H1 (cell line): ENCODE measurements at regions not wholly inside any gene's neighbourhood (a gene's known extent, or its start where the extent isn't known, plus 50 kb on each side); places are given as distances from the start of the nearest gene placed in this dataset.
A peak's percentile ranks its signal among the peaks of the same experiment; 100 is the strongest.

Experiments used
- CTCF ChIA-PET: fragments of 300-600 bp; sonication (Branson Sonifier 250); formaldehyde crosslinking; loops from one replicate; lab custom pipeline; 2021; ENCODE audit not compliant: partially characterized antibody; lab: Charles Lee
- POLR2A ChIA-PET: fragments of 300-600 bp; sonication (Branson Sonifier 250); formaldehyde crosslinking; loops from one replicate; lab custom pipeline; 2021; ENCODE audit warnings: inconsistent platforms; ENCODE audit not compliant: partially characterized antibody; lab: Charles Lee
- DNase-seq, 2 experiments: peaks; one replicate each; pipeline versions ENCODE4 v3.0.0 to v3.0.0-alpha.2; 2010 to 2022; ENCODE audit warnings: low spot score in 2 of 2, low read depth in 1 of 2, mixed read lengths in 1 of 2
- FAIRE-seq: peaks from 2 replicates; lab custom pipeline; 2011; peaks lifted over from hg19 to GRCh38; lab: Jason Lieb, UNC
- H2AFZ ChIP-seq: 2 replicates; pipeline ENCODE4 v1.8.1; 2012; ENCODE audit warnings: low read length, inconsistent platforms
- H2AK5ac ChIP-seq: 2 replicates; pipeline ENCODE4 v1.6.1; 2013; ENCODE audit warnings: low read depth, low read length
- H2BK120ac ChIP-seq: replicated peaks from 2 replicates; pipeline ENCODE3; 2013; ENCODE audit warnings: low read depth, low read length, inconsistent platforms
- H2BK12ac ChIP-seq: 2 replicates; pipeline ENCODE4 v1.6.1; 2013; ENCODE audit warnings: low read depth, low read length
- H2BK15ac ChIP-seq: 2 replicates; pipeline ENCODE4 v1.6.1; 2013; ENCODE audit warnings: low read length
- H2BK20ac ChIP-seq: 2 replicates; pipeline ENCODE4 v1.6.1; 2013; ENCODE audit warnings: low read length
- H2BK5ac ChIP-seq: 2 replicates; pipeline ENCODE4 v1.6.1; 2013; ENCODE audit warnings: low read depth, low read length
- H3K14ac ChIP-seq: 2 replicates; pipeline ENCODE4 v1.6.1; 2013; ENCODE audit warnings: inconsistent platforms; ENCODE audit not compliant: insufficient read length
- H3K18ac ChIP-seq: 2 replicates; pipeline ENCODE4 v1.6.1; 2013; ENCODE audit warnings: low read length; ENCODE audit errors: extremely low read depth
- H3K23ac ChIP-seq: 2 replicates; pipeline ENCODE4 v1.6.1; 2013; ENCODE audit warnings: inconsistent platforms; ENCODE audit not compliant: insufficient read length
- H3K23me2 ChIP-seq: 2 replicates; pipeline ENCODE4 v1.6.1; 2013; ENCODE audit warnings: low read depth, low read length
- H3K27ac ChIP-seq: 2 replicates; pipeline ENCODE4 v1.6.1; 2011; ENCODE audit warnings: low read depth, low read length, inconsistent platforms
- H3K27me3 ChIP-seq, 4 experiments: replicated peaks in 1 of 4; 1 replicate in 1 of 4; 2 replicates in 3 of 4; pipeline versions ENCODE4 v1.6.1 to v1.8.1; 2011 to 2013; ENCODE audit warnings: low read length in 3 of 4, mild to moderate bottlenecking in 3 of 4, inconsistent platforms in 2 of 4, mixed read lengths in 2 of 4, moderate library complexity in 1 of 4; ENCODE audit not compliant: control insufficient read depth in 3 of 4, insufficient read depth in 3 of 4; ENCODE audit errors: extremely low read depth in 1 of 4
- H3K36me3 ChIP-seq, 4 experiments: 2 replicates each; pipeline versions ENCODE4 v1.6.1 to v1.8.1; 2011 to 2013; ENCODE audit warnings: mild to moderate bottlenecking in 4 of 4, low read length in 3 of 4, moderate library complexity in 2 of 4, control low read depth in 1 of 4, inconsistent platforms in 1 of 4; ENCODE audit not compliant: insufficient read depth in 4 of 4, control insufficient read depth in 2 of 4
- H3K4ac ChIP-seq: replicated peaks from 2 replicates; pipeline ENCODE3; 2013; ENCODE audit warnings: low read length, low read depth, mixed read lengths, inconsistent platforms; ENCODE audit not compliant: insufficient read length
- H3K4me1 ChIP-seq, 4 experiments: replicated peaks in 1 of 4; 1 replicate in 1 of 4; 2 replicates in 3 of 4; pipeline versions ENCODE4 v1.6.1 to v1.8.1; 2011 to 2013; ENCODE audit warnings: low read length in 3 of 4, inconsistent platforms in 2 of 4, mixed read lengths in 1 of 4; ENCODE audit not compliant: insufficient read depth in 4 of 4, control insufficient read depth in 3 of 4
- H3K4me2 ChIP-seq, 2 experiments: 2 replicates each; pipeline versions ENCODE4 v1.6.1 to v1.8.1; 2011 to 2013; ENCODE audit warnings: low read depth in 2 of 2, low read length in 2 of 2, control low read depth in 1 of 2, inconsistent platforms in 1 of 2, mild to moderate bottlenecking in 1 of 2; ENCODE audit not compliant: insufficient read depth in 1 of 2
- H3K4me3 ChIP-seq, 4 experiments: fragments of 200-600, 300-600 bp in 1 of 4; sonication (generic), shearing (Covaris generic), sonication (Bioruptor Twin) in 1 of 4; 2 replicates each; pipeline versions ENCODE4 v1.5.1 to v1.8.1; 2011 to 2016; ENCODE audit warnings: low read length in 4 of 4, low read depth in 3 of 4, control low read depth in 2 of 4, inconsistent platforms in 2 of 4, mild to moderate bottlenecking in 2 of 4, mixed read lengths in 1 of 4, moderate library complexity in 1 of 4; ENCODE audit not compliant: insufficient read depth in 2 of 4; ENCODE audit errors: extremely low read depth in 1 of 4
- H3K56ac ChIP-seq: replicated peaks from 2 replicates; pipeline ENCODE3; 2013; ENCODE audit warnings: low read depth, mild to moderate bottlenecking, mixed read lengths, low read length, inconsistent platforms; ENCODE audit not compliant: insufficient read length
- H3K79me1 ChIP-seq: 2 replicates; pipeline ENCODE4 v1.6.1; 2013; ENCODE audit warnings: low read depth, low read length, control low read depth
- H3K79me2 ChIP-seq, 2 experiments: 2 replicates each; pipeline versions ENCODE4 v1.6.1 to v1.8.1; 2012 to 2013; ENCODE audit warnings: low read length in 2 of 2, mild to moderate bottlenecking in 2 of 2, inconsistent platforms in 1 of 2; ENCODE audit not compliant: insufficient read depth in 2 of 2, control insufficient read depth in 1 of 2
- H3K9ac ChIP-seq, 4 experiments: replicated peaks in 1 of 4; 1 replicate in 1 of 4; 2 replicates in 3 of 4; pipeline versions ENCODE4 v1.6.1 to v1.8.1; 2011 to 2013; ENCODE audit warnings: low read depth in 3 of 4, low read length in 3 of 4, control low read depth in 2 of 4, mild to moderate bottlenecking in 2 of 4, moderate library complexity in 2 of 4, inconsistent platforms in 1 of 4; ENCODE audit errors: extremely low read depth in 1 of 4
- H3K9me3 ChIP-seq, 2 experiments: 2 replicates each; pipeline versions ENCODE4 v1.6.1 to v1.8.1; 2012 to 2013; ENCODE audit warnings: mild to moderate bottlenecking in 2 of 2, moderate library complexity in 2 of 2, control low read depth in 1 of 2, inconsistent platforms in 1 of 2, low read depth in 1 of 2, low read length in 1 of 2, mixed read lengths in 1 of 2; ENCODE audit not compliant: insufficient read depth in 2 of 2
- H4K20me1 ChIP-seq, 2 experiments: replicated peaks in 1 of 2; 2 replicates each; pipeline versions ENCODE3 to v1.8.1; 2011 to 2013; ENCODE audit warnings: inconsistent platforms in 2 of 2, low read length in 2 of 2, mild to moderate bottlenecking in 1 of 2; ENCODE audit not compliant: insufficient read depth in 2 of 2, control insufficient read depth in 1 of 2
- H4K5ac ChIP-seq: 2 replicates; pipeline ENCODE4 v1.6.1; 2013; ENCODE audit warnings: low read length, low read depth, mixed read lengths, inconsistent platforms; ENCODE audit not compliant: insufficient read length
- H4K8ac ChIP-seq: 2 replicates; pipeline ENCODE4 v1.8.0; 2013; ENCODE audit warnings: mild to moderate bottlenecking, moderate library complexity, low read length, inconsistent platforms; ENCODE audit not compliant: insufficient read depth; ENCODE audit errors: extremely low read depth
- H4K91ac ChIP-seq: replicated peaks from 2 replicates; pipeline ENCODE3; 2013; ENCODE audit warnings: low read length, mixed read lengths, inconsistent platforms; ENCODE audit not compliant: insufficient read length
- CBX5 ChIP-seq: fragments of 300-800, 300-1000 bp; sonication (generic); IDR thresholded peaks from 2 replicates; pipeline ENCODE4 v1.7.1; 2016; ENCODE audit warnings: antibody characterized with exemption, low read length, low read depth
- CHD1 ChIP-seq: IDR thresholded peaks from 2 replicates; pipeline ENCODE4 v1.6.1; 2012; ENCODE audit warnings: low read depth, low read length, improper control_type of control experiment
- CHD2 ChIP-seq: IDR thresholded peaks from 2 replicates; pipeline ENCODE4 v1.6.1; 2012; ENCODE audit warnings: low read length, improper control_type of control experiment
- CTCF ChIP-seq, 3 experiments: IDR thresholded peaks; 1 replicate in 2 of 3; 2 replicates in 1 of 3; pipeline versions ENCODE4 v1.5.1 to v1.6.1; 2011; ENCODE audit warnings: low read length in 3 of 3, mild to moderate bottlenecking in 3 of 3, inconsistent platforms in 2 of 3, low read depth in 1 of 3, moderate library complexity in 1 of 3; ENCODE audit not compliant: insufficient read depth in 1 of 3; ENCODE audit errors: control extremely low read depth in 1 of 3
- POU5F1 ChIP-seq: IDR thresholded peaks from 2 replicates; pipeline ENCODE4 v1.6.1; 2011; ENCODE audit warnings: low read depth, mild to moderate bottlenecking, low read length, moderate library complexity
- RAD21 ChIP-seq, 2 experiments: IDR thresholded peaks in 1 of 2; conservative IDR thresholded peaks in 1 of 2; 2 replicates each; pipeline ENCODE4 v1.6.1; 2011; ENCODE audit warnings: low read depth in 2 of 2, low read length in 2 of 2, improper control_type of control experiment in 1 of 2, inconsistent platforms in 1 of 2, mild to moderate bottlenecking in 1 of 2, moderate library complexity in 1 of 2
- WGBS, 2 experiments: shearing (Covaris generic) in 1 of 2; methylation state at CpG; one replicate each; pipeline versions ENCODE4 v1.1.6 to v1.1.7; 2013 to 2015; ENCODE audit warnings: low lambda C conversion rate in 2 of 2, mixed read lengths in 2 of 2, inconsistent platforms in 1 of 2, low coverage in 1 of 2, missing lambda C conversion rate in 1 of 2; ENCODE audit not compliant: insufficient replicate concordance in 2 of 2, insufficient coverage in 1 of 2, insufficient read length in 1 of 2; ENCODE audit errors: extremely low coverage in 1 of 2, missing lambda C conversion rate in 1 of 2; 5-methylcytosine and 5-hydroxymethylcytosine counted together
- TF ChIP-seq, protein P1 (sequence below): IDR thresholded peaks from 2 replicates; pipeline ENCODE4 v1.6.1; 2012; ENCODE audit warnings: inconsistent platforms

DNA sequence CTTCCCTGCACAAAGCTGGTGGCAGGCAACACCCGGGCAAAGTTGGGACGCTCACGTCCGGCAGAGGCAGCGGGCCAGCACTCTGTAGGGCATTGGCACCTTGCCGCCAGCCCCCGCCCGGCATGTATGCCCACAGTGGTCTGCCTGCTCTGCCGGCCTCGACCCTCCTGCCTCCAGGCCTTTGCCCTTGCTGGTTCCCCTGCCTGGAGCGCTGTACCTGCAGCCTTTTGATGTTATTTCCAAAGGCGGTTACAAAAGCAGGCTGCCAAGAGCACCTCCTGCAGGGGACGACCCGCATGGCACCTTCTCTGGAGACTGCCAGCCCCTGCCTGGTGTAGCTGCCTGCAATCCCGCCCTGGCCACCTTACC is 56.5 kb upstream of the SHISAL1 start:
- POLR2A ChIA-PET, result interaction anchor here (0.7 to 1.5 kb wide), 3 partner anchors 17 to 127 kb away, joined by 3 read pairs; no protein-coding TSS in a partner anchor

More for the DNA sequence above, 56.5 kb upstream of the SHISAL1 start:
- no peak overlapping the region for H3K9ac ChIP-seq
- H3K4ac ChIP-seq, result no peak overlapping the region
- no peak overlapping the region for H4K91ac ChIP-seq
- H2BK120ac ChIP-seq, result no peak overlapping the region
- DNase-seq, result peak; percentile 31 to 92
- H3K79me1 ChIP-seq, result no peaks in the 10 kb centered on the region
- no peak overlapping the region for H3K27ac ChIP-seq
- no peak overlapping the region for H3K23ac ChIP-seq
- no peak overlapping the region for H2BK12ac ChIP-seq
- H3K14ac ChIP-seq, result no peak overlapping the region
- no peak overlapping the region for H3K4me3 ChIP-seq
- no peaks in the 10 kb centered on the region for H3K23me2 ChIP-seq
- no peaks in the 10 kb centered on the region for H3K79me2 ChIP-seq
- FAIRE-seq, result peak; percentile 45
- no peak overlapping the region for H2BK15ac ChIP-seq
- H3K36me3 ChIP-seq, result no peaks in the 10 kb centered on the region
- WGBS, 2 experiments, result 60% methylated on average over 15 of the region's 15 CpGs; no CpG with 5 or more reads in 1 of the 2 experiments
- H4K20me1 ChIP-seq, result no peaks in the 10 kb centered on the region
- H3K9me3 ChIP-seq, result peaks cover 0 to 3% of the 10 kb centered on the region in 2 experiments; a peak in 2 of 4 replicates
- H2AK5ac ChIP-seq, result no peak overlapping the region
- no peak for TF ChIP-seq CHD1
- TF ChIP-seq, protein P1, sequence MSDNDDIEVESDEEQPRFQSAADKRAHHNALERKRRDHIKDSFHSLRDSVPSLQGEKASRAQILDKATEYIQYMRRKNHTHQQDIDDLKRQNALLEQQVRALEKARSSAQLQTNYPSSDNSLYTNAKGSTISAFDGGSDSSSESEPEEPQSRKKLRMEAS, result 0 out of 2 replicates have a peak, but pooled peaks have one; percentile 28
- no peak for TF ChIP-seq CBX5
- peak; percentile 74 to 87 (median 86) for TF ChIP-seq CTCF (IDR thresholded peaks at IDR 0.05; ENCODE audit: control extremely low read depth in 1 of 3, insufficient read depth in 1 of 3, low read depth in 1 of 3, low read length in 3 of 3)
- peak; percentile 72 to 81 for TF ChIP-seq RAD21 (IDR thresholded peaks at IDR 0.05 in 1 of 2, conservative IDR thresholded peaks at IDR 0.05 in 1 of 2; ENCODE audit: low read depth in 2 of 2, low read length in 2 of 2)
- no peak for TF ChIP-seq POU5F1
- TF ChIP-seq CHD2, result no peak
- H3K4me1 ChIP-seq, result no peaks in the 10 kb centered on the region; a peak in 3 of 7 replicates
- H2BK20ac ChIP-seq, result no peak overlapping the region
- H3K27me3 ChIP-seq, result 0 out of 7 replicates have a peak, but pooled peaks cover 0 to under 1% (median 0%) of the 10 kb centered on the region in 4 experiments
- CTCF ChIA-PET, result interaction anchor here (0.6 to 7.0 kb wide), 34 partner anchors 9 to 535 kb away, joined by 3 to 59 read pairs (median 3); no protein-coding TSS in a partner anchor
- no peak overlapping the region for H3K4me2 ChIP-seq
- H4K8ac ChIP-seq, result no peak overlapping the region
- H2BK5ac ChIP-seq, result no peak overlapping the region
- H3K56ac ChIP-seq, result no peak overlapping the region
- no peak overlapping the region for H2AFZ ChIP-seq
- H3K18ac ChIP-seq, result no peak overlapping the region
- H4K5ac ChIP-seq, result no peak overlapping the region
